Stimulated activated naive CD8-positive, alpha-beta T cell treated with anti-CD3 and anti-CD28 coated beads, Interleukin-15, Interleukin-2, amounts not matched to agents 100 ng/mL and 50 ng/mL, for 24 hours (primary cell): ENCODE measurements at regions not wholly inside any gene's neighbourhood (a gene's known extent, or its start where the extent isn't known, plus 50 kb on each side); places are given as distances from the start of the nearest gene placed in this dataset.
"Not testable (repeated sequence)": the region's sequence is repeated elsewhere in the genome, so short reads cannot be mapped to it uniquely, and the experiment has no call there.

Source experiments
- H3K27ac Mint-ChIP-seq: one replicate; pipeline ENCODE4 v1.8.0; 2021; ENCODE audit warnings: mild to moderate bottlenecking, mixed read lengths
- H3K27me3 Mint-ChIP-seq: one replicate; pipeline ENCODE4 v1.8.0; 2021; ENCODE audit warnings: mixed read lengths
- H3K36me3 Mint-ChIP-seq: one replicate; pipeline ENCODE4 v1.8.0; 2021; ENCODE audit warnings: low read depth, mixed read lengths
- H3K4me1 Mint-ChIP-seq: one replicate; pipeline ENCODE4 v1.8.0; 2021; ENCODE audit warnings: low read depth, mixed read lengths
- H3K4me3 Mint-ChIP-seq: one replicate; pipeline ENCODE4 v1.8.0; 2021; ENCODE audit warnings: mild to moderate bottlenecking, mixed read lengths
- H3K9me3 Mint-ChIP-seq: one replicate; pipeline ENCODE4 v1.8.0; 2021; ENCODE audit warnings: mixed read lengths

DNA sequence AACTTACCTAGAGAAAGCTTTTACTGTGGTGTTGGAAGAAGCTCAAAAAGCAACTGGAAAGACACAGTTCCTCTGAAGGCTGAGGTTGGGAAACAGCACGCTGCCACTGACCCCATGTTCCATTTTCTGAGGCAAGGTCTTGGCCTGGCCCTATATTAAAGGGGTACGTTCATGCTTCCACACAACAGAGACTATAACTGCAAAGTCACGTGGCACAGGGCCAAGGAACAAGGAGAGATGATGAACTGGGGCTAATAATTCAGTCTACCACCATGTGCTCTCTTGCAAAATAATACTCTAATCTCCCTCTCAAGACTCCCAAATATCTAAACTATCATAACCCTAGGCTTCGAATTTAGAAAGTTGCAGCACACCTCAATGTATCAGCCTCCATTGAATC lies 381.6 kb downstream of the DSEL start:
- Mint-ChIP-seq H3K4me1 (no peaks in the 10 kb centered on the region), H3K36me3 (no peaks in the 10 kb centered on the region), H3K27me3 (no peaks in the 10 kb centered on the region), H3K4me3 (no peak overlapping the region), H3K27ac (no peak overlapping the region), H3K9me3 (no peaks in the 10 kb centered on the region)

DNA sequence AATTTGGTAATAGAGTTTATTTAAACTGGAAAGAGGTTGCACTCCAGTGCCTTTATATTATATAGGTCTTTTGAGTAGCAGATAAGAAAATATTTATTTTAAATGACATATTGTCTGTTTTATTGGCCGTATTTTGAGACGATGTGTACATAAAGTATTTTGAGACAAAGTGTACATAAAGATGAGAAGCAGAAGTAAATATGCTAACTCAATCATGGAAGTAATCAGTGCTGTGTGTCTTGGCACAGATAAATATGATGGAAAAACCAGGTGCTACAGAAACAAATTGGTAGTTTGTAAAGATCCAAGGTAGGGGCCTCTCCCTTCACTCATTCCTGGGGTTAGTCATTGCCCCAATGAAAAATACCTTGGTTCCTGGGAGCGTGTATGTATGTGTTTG lies 382.9 kb downstream of the DSEL start:
- Mint-ChIP-seq H3K27me3 (no peaks in the 10 kb centered on the region), H3K36me3 (no peaks in the 10 kb centered on the region), H3K9me3 (no peaks in the 10 kb centered on the region), H3K4me3 (no peak overlapping the region), H3K4me1 (no peaks in the 10 kb centered on the region), H3K27ac (no peak overlapping the region)

DNA sequence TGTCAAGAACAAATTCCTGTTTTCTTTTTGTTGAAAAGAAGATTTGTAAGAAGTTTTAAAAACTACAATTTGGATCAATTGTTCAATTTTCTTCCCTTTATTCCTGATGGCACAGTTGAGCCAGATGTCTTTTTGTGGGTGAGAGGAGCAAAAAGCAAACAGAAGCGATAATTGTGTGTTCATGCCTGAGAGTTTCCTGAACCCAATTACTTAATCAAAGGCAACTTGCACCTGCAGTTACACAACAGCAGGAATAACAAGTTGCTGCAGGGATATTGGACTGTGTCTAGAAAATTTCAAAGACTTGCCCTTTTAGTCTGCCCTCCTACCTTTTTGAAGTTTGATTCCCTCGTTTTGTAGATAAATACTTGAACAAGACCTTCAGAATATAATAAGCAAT lies 383.6 kb downstream of the DSEL start:
- H3K27ac Mint-ChIP-seq: no peak overlapping the region
- H3K9me3 Mint-ChIP-seq: no peaks in the 10 kb centered on the region
- H3K4me3 Mint-ChIP-seq: no peak overlapping the region
- no peaks in the 10 kb centered on the region for H3K27me3 Mint-ChIP-seq
- H3K36me3 Mint-ChIP-seq: no peaks in the 10 kb centered on the region
- no peaks in the 10 kb centered on the region for H3K4me1 Mint-ChIP-seq

DNA sequence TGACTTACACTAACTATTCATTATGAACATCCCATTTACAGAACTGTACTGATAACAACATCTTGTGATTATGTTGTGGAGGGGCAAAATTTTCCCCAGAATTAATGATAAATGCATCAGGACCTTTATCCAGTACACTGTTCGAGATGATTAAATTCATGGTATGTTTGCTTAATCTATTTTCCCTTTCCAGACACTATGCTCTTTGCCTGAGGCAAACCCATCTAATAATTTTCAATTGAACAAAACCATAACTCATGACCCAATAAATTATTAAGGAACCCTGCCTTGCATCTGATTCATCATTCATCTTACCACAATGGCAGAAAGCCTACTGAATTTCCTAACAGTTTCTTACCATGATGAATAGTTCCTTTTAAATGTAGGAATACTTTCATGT lies 385.0 kb downstream of the DSEL start:
- no peaks in the 10 kb centered on the region for H3K4me1 Mint-ChIP-seq
- H3K36me3 Mint-ChIP-seq: no peaks in the 10 kb centered on the region
- no peaks in the 10 kb centered on the region for H3K9me3 Mint-ChIP-seq
- no peak overlapping the region for H3K4me3 Mint-ChIP-seq
- no peak overlapping the region for H3K27ac Mint-ChIP-seq
- no peaks in the 10 kb centered on the region for H3K27me3 Mint-ChIP-seq

DNA sequence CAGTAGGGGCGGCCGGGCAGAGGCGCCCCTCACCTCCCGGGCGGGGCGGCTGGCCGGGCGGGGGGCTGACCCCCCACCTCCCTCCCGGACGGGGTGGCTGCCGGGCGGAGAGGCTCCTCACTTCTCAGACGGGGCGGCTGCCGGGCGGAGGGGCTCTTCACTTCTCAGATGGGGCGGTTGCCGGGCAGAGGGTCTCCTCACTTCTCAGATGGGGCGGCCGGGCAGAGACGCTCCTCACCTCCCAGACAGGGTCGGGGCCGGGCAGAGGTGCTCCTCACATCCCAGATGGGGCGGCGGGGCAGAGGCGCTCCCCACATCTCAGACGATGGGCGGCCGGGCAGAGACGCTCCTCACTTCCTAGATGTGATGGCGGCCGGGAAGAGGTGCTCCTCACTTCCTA lies 389.8 kb downstream of the DSEL start:
- H3K4me3 Mint-ChIP-seq, H3K9me3 Mint-ChIP-seq, H3K27me3 Mint-ChIP-seq, H3K27ac Mint-ChIP-seq, H3K36me3 Mint-ChIP-seq, H3K4me1 Mint-ChIP-seq: not testable (repeated sequence)

DNA sequence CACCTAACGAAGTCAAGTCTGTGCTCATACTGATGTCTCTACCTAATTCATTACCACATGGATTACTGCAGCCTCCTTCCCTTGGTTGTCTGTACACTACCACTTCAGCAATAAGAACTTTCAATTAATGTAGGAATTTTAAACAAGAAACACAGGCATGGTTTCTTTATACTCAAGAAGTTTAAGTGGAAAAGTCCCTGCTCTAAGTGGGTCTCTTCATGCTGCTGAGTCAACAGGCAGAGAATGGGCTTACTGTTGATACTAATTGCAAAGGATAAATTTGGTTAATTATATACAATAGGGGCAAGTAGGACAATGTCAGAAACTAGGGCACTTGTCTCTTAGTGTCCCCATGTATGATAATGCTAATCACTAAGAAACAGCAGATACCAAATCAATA lies 392.6 kb downstream of the DSEL start:
- Mint-ChIP-seq H3K27me3 (no peaks in the 10 kb centered on the region), H3K36me3 (no peaks in the 10 kb centered on the region), H3K27ac (no peak overlapping the region), H3K4me1 (no peaks in the 10 kb centered on the region), H3K4me3 (no peak overlapping the region), H3K9me3 (no peaks in the 10 kb centered on the region)

DNA sequence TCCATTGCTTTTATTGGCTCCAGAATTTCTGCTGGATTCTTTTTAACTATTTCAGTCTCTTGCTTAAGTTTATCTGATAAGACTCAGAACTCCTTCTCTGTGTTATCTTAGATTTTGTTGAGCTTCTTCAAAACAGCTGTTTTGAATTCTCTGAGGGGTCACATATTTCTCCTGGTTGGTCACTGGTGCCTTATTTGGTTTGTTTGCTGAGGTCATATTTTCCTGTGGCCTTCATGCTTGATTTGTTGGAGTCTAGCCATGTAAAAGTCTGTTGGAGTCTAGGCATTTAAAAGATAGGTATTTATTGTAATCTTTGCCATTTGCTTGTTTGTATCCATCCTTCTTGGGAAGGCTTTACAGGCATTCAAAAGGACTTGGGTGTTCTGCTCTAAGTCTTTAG lies 398.7 kb downstream of the DSEL start:
- Mint-ChIP-seq H3K36me3 (no peaks in the 10 kb centered on the region), H3K9me3 (no peaks in the 10 kb centered on the region), H3K4me1 (no peaks in the 10 kb centered on the region), H3K27me3 (peaks cover 5% of the 10 kb centered on the region), H3K27ac (no peak overlapping the region), H3K4me3 (no peak overlapping the region)

DNA sequence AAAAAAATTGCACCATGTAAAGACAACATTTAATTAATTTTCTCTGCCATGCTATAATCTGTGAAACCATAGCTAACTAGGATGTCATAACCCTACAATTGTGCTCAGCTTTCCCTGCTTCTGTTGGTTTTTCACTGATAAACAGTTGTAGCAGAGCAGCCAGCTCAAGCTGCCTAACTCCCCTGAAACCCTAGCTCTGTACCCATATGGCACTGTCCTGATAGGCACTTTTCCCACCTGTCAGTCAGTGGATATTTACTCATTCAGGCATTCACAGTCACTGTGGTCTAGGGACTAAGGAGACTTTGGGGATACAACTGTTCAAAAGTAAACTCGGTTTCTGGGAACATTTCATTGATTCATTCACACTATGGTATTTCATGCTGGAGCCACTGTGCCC lies 407.0 kb downstream of the DSEL start:
- H3K4me3 Mint-ChIP-seq: no peak overlapping the region
- H3K27me3 Mint-ChIP-seq: no peaks in the 10 kb centered on the region
- H3K27ac Mint-ChIP-seq: no peak overlapping the region
- H3K9me3 Mint-ChIP-seq: no peaks in the 10 kb centered on the region
- H3K36me3 Mint-ChIP-seq: no peaks in the 10 kb centered on the region
- no peaks in the 10 kb centered on the region for H3K4me1 Mint-ChIP-seq

DNA sequence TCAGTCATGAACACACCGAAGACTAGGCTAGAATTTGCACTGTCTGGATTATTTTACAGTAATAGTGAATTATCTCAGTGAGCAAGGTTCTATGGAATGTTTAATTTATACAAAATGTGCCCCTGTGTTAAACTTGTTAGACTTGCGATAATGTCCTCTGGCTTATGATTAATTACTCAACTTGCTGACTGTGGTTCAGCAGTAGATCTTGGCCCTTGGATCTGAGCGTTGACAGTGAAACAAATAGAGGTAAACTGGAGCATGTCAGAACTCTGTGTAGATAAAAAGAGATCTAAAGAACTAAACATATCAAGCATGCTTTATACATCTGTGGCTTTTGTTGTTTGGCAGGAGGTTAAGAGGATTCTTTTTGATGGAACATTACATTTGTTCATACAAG lies 407.6 kb downstream of the DSEL start:
- Mint-ChIP-seq H3K36me3 (no peaks in the 10 kb centered on the region), H3K4me3 (no peak overlapping the region), H3K27ac (no peak overlapping the region), H3K4me1 (no peaks in the 10 kb centered on the region), H3K9me3 (no peaks in the 10 kb centered on the region), H3K27me3 (no peaks in the 10 kb centered on the region)

DNA sequence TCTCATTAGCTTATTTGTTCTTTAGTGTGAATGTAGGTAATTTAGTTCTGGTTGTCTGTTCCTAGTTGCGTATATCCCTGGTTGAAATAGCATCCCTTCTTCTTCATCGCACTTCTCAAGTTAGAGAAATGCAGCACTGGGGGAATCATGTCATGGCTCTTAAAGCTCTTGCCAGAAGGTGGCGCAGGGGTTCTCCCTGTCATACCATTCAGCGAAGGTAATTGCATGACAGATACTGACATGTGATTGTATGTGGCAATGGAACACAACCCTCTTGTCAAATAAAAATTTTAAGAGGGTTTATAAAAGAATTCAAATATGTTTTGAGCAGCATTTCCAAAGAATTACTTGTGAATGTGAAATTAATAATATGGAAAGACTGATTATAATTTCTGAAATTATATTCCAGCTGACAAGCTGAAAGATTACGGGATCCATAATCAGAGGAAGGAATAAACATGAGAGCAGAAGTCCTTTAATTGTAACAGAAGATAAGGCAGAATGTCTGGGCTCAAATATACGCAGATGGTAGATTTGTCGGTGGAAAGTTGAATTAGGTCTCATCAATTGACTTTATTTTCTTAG lies 411.7 kb downstream of the DSEL start:
- Mint-ChIP-seq H3K36me3 (no peaks in the 10 kb centered on the region), H3K4me1 (no peaks in the 10 kb centered on the region), H3K9me3 (no peaks in the 10 kb centered on the region), H3K27ac (no peak overlapping the region), H3K27me3 (no peaks in the 10 kb centered on the region), H3K4me3 (no peak overlapping the region)

DNA sequence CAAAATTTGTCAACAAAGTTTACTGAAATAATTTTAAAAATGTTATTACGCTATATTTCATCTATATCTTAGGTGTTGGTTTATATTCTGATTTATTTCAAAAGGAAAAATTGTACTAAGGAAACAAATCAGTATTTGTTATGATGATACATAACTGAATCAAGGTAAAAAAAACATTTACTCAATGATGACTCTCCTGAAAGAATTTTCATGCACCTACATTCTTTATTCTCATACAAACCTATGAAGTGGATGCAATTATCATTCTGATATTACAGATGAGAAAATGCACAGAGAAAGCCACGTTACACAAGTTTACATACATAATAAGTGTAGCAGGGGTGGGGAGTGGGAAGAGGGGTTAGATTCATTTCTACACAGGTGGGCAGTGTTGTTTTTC lies 422.4 kb downstream of the DSEL start:
- Mint-ChIP-seq H3K27me3 (no peaks in the 10 kb centered on the region), H3K4me1 (no peaks in the 10 kb centered on the region), H3K36me3 (no peaks in the 10 kb centered on the region), H3K9me3 (no peaks in the 10 kb centered on the region), H3K4me3 (no peak overlapping the region), H3K27ac (no peak overlapping the region)

DNA sequence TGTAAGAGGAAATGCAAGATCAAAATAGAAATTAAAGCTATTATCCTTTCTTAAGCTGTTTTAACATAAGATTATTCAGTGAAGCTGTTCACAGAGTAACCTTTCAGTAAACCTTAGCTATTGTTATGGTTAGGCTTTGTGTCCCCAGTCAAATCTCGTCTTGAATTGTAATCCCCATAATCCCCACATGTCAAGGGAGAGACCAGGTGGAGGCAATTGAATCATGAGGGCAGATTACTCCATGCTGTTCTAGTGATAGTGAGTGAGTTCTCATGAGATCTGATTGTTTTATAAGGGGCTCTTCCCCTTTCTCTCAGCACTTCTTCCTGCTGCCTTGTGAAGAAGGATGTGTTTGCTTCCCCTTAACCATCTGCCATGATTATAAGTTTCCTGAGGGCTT lies 424.4 kb downstream of the DSEL start:
- Mint-ChIP-seq H3K27ac (no peak overlapping the region), H3K9me3 (no peaks in the 10 kb centered on the region), H3K36me3 (no peaks in the 10 kb centered on the region), H3K4me3 (no peak overlapping the region), H3K4me1 (no peaks in the 10 kb centered on the region), H3K27me3 (no peaks in the 10 kb centered on the region)

DNA sequence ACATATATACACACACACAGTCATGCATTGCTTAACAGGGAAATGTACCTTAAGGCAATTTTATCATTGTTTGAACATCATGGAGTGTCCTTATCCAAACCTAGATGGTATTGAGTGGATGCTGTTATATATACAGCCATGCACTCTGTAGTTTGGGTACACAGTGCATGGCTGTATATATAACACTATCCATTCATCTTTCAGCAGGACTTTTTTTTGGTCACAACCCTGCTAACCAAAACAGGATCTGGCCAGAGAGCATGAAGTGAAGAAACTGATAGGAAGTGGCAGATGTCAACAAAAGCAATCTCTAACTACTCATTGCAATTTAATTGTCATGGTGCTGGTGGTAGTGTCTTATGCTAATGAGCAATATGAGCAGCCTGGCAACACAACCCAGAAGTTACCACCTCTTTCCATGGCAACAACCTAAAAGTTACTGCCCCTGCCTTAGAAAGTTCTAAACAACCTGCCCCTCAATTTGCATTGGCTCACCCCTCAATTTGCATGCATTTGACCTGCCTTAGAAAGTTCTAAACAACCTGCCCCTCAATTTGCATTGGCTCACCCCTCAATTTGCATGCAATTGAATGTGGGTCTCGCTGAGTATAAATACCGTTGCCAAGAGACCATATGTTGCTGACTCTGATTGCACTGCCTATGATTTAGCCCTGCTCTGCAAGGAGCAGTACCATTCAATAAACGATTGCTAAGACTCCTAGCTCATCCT lies 434.9 kb downstream of the DSEL start:
- H3K36me3 Mint-ChIP-seq: no peaks in the 10 kb centered on the region
- no peaks in the 10 kb centered on the region for H3K27me3 Mint-ChIP-seq
- no peak overlapping the region for H3K27ac Mint-ChIP-seq
- H3K9me3 Mint-ChIP-seq: no peaks in the 10 kb centered on the region
- H3K4me1 Mint-ChIP-seq: no peaks in the 10 kb centered on the region
- no peak overlapping the region for H3K4me3 Mint-ChIP-seq

DNA sequence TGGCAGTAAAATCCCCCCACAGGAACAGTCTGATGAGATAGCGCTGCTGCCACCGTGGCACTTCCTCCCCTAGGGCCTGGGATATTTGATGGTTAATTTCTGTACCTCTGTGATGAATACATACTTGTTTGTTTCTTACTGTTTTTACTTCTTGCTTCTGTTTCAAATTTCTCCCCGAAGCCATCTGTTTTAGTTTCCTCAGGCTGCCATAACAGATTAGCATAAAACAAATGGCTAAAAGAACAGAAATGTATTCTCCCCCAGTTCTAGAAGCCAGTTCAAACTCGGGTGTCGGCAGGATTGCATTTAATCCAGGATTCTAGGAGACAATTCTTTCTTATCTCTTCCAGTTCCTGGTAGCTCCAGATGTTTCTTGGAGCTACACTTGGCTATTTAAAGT lies 435.9 kb downstream of the DSEL start:
- Mint-ChIP-seq H3K27me3 (no peaks in the 10 kb centered on the region), H3K4me3 (no peak overlapping the region), H3K4me1 (no peaks in the 10 kb centered on the region), H3K9me3 (no peaks in the 10 kb centered on the region), H3K36me3 (no peaks in the 10 kb centered on the region), H3K27ac (no peak overlapping the region)

DNA sequence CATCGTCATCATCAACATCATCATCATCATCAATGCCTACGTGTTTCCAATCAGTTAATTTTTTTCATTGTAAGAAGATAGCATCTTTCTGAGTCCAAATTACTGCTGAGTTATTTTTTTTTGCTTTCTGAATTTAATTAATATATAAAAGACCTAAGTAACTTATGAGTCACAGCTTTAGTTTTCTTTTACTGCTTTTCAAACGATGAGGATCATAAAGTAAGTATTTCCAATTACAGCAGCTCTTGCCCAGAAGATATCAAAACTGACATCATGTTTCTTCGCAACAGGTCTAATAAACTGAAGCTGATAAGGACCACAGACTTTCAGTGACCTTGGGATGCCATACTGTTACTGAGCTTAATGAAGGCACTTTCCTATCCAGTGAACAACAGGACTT lies 442.2 kb downstream of the DSEL start:
- no peaks in the 10 kb centered on the region for H3K27me3 Mint-ChIP-seq

DNA sequence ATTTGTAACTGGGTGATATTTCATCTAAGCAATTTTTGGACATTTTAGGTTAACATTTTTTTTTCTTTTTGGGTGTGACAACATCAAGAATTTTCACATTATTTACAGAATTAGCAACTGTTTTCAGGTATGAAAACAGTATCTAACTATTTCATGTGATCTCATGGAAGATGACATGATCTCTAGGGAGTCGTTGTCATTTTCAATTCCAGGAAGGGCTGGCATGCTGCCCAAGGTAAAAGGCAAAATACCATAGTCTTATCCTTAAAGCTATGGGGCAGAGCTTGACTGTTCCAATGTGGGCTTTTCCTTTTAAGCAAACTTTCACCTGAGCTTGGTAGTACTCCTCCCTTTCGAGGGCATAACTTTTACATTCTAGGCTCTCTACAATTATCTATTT lies 443.7 kb downstream of the DSEL start:
- Mint-ChIP-seq H3K27ac (no peak overlapping the region), H3K36me3 (no peaks in the 10 kb centered on the region), H3K4me1 (no peaks in the 10 kb centered on the region), H3K27me3 (no peaks in the 10 kb centered on the region), H3K4me3 (no peak overlapping the region), H3K9me3 (no peaks in the 10 kb centered on the region)

More for the DNA sequence above, 442.2 kb downstream of the DSEL start:
- Mint-ChIP-seq H3K4me1 (no peaks in the 10 kb centered on the region), H3K27ac (no peak overlapping the region), H3K4me3 (no peak overlapping the region), H3K36me3 (no peaks in the 10 kb centered on the region), H3K9me3 (no peaks in the 10 kb centered on the region)
